Astrocyte of the cerebellum (primary cell): ENCODE measurements at regions not wholly inside any gene's neighbourhood (a gene's known extent, or its start where the extent isn't known, plus 50 kb on each side); places are given as distances from the start of the nearest gene placed in this dataset.
"Not testable (repeated sequence)": the region's sequence is repeated elsewhere in the genome, so short reads cannot be mapped to it uniquely, and the experiment has no call there.

Source experiments
- DNase-seq: peaks from one replicate; pipeline ENCODE4 v3.0.0-alpha.2; 2011; ENCODE audit warnings: low read depth
- H3K4me3 ChIP-seq: 2 replicates; pipeline ENCODE4 v1.5.1; 2011; ENCODE audit warnings: mild to moderate bottlenecking, low read depth, low read length, moderate library complexity
- in situ Hi-C: cut with HindIII; loops from 2 replicates; pipeline ENCODE4 v1.10.0; 2017; ENCODE audit warnings: low sequenced_read_pairs
- TF ChIP-seq, protein P1 (sequence below): IDR thresholded peaks from 2 replicates; pipeline ENCODE4 v1.5.1; 2012; ENCODE audit warnings: low read length, low read depth, moderate library complexity, mild to moderate bottlenecking; ENCODE audit errors: missing control alignments

DNA sequence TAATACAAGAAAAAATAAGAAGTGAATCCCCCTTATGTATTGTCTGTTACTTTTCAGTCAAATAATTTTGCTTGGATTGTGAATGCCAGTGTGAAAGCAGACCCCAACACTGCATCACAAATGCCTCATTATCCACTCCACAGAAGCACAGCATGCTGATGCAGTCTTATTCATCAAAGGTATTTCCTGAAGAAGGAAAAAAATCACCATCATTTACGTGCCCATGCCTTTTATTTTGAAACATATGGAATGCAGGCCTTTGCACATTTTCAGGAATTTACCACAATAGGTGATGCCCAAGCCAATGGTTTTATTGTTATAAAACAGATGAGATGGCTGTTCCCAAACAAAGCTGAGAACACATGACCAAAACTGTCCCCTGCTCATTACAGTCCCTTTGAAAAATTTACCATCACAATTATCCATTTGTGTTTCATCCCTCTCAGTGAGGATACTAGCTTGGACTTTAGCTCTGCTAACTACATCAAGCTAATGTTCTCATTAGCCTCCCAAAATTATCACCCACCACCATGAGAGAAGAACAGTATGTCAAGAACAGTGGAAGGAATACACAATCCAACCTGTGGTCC, 180.6 kb upstream of the HTR1E start:
- H3K4me3 ChIP-seq, result no peak overlapping the region
- DNase-seq, result no peak
- in situ Hi-C loops, result no loop called here
- TF ChIP-seq, protein P1, sequence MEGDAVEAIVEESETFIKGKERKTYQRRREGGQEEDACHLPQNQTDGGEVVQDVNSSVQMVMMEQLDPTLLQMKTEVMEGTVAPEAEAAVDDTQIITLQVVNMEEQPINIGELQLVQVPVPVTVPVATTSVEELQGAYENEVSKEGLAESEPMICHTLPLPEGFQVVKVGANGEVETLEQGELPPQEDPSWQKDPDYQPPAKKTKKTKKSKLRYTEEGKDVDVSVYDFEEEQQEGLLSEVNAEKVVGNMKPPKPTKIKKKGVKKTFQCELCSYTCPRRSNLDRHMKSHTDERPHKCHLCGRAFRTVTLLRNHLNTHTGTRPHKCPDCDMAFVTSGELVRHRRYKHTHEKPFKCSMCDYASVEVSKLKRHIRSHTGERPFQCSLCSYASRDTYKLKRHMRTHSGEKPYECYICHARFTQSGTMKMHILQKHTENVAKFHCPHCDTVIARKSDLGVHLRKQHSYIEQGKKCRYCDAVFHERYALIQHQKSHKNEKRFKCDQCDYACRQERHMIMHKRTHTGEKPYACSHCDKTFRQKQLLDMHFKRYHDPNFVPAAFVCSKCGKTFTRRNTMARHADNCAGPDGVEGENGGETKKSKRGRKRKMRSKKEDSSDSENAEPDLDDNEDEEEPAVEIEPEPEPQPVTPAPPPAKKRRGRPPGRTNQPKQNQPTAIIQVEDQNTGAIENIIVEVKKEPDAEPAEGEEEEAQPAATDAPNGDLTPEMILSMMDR, result no peak

DNA sequence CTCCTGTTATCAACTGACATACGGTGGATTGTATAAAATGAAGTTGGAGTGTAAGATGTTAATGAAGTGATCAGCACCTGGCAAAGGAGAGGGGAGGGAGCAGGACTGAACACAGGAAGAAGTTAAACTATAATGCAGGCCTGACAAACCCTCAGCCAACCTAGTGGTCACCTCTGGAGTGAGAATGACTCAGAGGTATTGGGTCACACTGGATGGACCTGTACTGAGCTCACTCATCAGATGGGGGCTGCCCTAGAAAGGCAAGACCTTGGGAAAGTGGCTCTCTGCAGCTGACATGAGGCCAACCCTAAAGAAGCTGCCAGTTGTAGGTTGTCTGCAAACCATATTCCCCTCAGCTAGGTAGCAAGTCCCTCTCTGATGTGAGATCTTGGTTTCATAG, 193.3 kb upstream of the HTR1E start:
- in situ Hi-C loops, result no loop called here
- TF ChIP-seq, protein P1, result no peak
- no peak for DNase-seq
- no peak overlapping the region for H3K4me3 ChIP-seq

DNA sequence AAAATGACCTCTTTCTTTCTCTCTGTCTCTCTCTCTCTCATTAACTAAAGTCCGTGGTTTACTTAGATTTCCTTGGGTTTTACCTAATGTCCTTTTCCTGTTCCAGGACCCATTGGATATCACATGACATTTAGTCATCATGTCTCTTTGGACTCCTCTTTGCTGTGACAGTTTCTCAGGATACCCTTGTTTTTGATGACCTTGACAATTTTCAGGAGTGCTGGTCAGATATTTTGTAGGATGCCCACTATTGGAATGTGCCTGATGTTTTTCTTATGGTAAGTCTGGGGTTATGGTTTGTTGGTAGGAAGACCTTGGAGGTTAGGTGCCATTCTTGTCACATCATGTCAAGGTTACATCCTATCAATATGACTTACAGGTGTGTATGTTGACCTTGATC, 199.2 kb upstream of the HTR1E start:
- no peak overlapping the region for H3K4me3 ChIP-seq
- no peak for DNase-seq
- TF ChIP-seq, protein P1, result no peak
- in situ Hi-C loops, result no loop called here

DNA sequence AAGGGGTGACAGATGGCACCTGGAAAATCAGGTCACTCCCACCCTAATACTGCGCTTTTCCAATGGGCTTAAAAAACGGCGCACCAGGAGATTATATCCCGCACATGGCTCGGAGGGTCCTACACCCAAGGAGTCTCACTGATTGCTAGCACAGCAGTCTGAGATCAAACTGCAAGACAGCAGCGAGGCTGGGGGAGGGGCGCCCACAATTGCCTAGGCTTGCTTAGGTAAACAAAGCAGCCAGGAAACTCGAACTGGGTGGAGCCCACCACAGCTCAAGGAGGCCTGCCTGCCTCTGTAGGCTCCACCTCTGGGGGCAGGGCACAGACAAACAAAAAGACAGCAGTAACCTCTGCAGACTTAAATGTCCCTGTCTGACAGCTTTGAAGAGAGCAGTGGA, 205.7 kb upstream of the HTR1E start:
- in situ Hi-C loops, DNase-seq, H3K4me3 ChIP-seq: not testable (repeated sequence)

DNA sequence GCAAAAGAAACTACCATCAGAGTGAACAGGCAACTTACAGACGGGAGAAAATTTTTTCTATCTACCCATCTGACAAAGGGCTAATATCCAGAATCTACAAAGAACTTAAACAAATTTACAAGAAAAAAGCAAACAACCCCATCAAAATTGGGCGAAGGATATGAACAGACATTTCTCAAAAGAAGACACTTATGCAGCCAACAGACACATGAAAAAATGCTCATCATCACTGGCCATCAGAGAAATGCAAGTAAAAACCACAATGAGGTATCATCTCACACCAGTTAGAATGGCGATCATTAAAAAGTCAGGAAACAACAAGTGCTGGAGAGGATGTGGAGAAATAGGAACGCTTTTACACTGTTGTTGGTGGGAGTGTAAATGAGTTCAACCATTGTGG, 206.6 kb upstream of the HTR1E start:
- DNase-seq, H3K4me3 ChIP-seq, in situ Hi-C loops: not testable (repeated sequence)

DNA sequence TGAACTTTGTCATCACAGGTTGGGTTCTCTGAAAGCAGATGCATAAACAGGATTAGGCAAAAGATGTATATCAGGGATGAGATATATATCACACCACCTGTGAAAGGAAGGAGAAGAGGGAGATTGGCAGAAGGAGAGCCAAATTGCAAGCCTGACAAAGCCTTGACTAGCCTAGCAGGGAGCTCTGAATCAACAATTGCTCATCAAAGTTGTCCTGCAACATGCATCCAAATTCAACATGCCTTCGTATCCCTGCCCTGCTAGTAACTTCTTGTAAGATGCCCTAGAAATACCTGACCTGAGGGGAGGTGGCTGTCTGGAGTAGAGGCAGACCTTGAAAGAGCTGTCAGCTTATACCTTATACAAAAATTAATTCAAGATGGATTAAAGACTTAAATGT, 207.1 kb upstream of the HTR1E start:
- in situ Hi-C loops, result no loop called here
- TF ChIP-seq, protein P1, result no peak
- no peak for DNase-seq
- no peak overlapping the region for H3K4me3 ChIP-seq

DNA sequence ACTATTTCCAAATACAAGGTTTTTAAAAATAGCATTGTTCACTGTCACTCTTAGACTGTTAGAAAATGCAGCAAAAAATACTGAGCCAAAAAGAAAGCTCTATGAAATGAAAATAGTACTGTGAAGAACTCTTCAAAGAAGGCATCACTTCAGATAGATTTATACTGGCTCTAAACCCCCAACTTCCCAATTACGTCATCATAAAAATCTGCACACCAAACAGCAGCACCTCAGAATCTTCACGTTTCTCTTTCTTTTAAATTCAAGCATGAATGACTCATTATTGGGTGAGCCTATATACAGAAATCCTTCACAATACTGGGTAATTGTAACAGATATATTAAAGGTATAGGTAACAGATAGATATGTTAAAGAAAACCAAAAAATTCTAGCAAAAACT, 208.4 kb upstream of the HTR1E start:
- DNase-seq, result no peak
- in situ Hi-C loops, result no loop called here
- no peak overlapping the region for H3K4me3 ChIP-seq
- TF ChIP-seq, protein P1, result no peak

- TF ChIP-seq, protein P1, result no peak
- DNase-seq, result no peak
- H3K4me3 ChIP-seq, result no peak overlapping the region
- in situ Hi-C loops, result no loop called here
These were observed 212.6 kb upstream of the HTR1E start for GRCh38 chr6:86724695-86725094.
